ENCODE measurements at regions not wholly inside any gene's neighbourhood (a gene's known extent, or its start where the extent isn't known, plus 50 kb on each side); places are given as distances from the start of the nearest gene placed in this dataset.

GRCh38 chr2:237270520-237270919, 143.4 kb downstream of the COL6A3 start:
- no peak for DNase-seq (ENCODE audit: low spot score)

- DNase-seq (ENCODE audit: low spot score) = no peak
These were observed 142.0 kb downstream of the COL6A3 start for GRCh38 chr2:237271698-237272652.
